ENCODE measurements at regions not wholly inside any gene's neighbourhood (a gene's known extent, or its start where the extent isn't known, plus 50 kb on each side); places are given as distances from the start of the nearest gene placed in this dataset.
"Not testable (repeated sequence)": the region's sequence is repeated elsewhere in the genome, so short reads cannot be mapped to it uniquely, and the experiment has no call there.

DNA sequence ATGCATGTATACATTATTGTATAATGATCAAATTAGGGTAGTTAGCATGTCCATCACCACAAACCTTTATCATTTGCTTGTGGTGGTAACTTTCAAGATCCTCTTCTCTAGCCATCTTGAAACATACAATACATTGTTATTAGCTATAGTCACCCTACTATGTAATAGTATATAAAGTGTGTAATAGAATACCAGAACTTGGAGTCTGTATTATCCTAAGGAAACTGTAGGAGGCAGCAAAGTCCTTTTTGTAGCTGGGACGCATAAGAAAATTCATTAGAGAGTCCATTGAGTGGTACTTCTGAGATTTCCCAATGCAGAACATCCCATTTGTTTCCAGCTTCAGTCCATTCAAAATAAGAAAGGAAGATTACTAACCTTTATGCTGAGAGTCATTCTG, 325.9 kb upstream of the LRFN5 start:
- peak; percentile 20 for DNase-seq

DNA sequence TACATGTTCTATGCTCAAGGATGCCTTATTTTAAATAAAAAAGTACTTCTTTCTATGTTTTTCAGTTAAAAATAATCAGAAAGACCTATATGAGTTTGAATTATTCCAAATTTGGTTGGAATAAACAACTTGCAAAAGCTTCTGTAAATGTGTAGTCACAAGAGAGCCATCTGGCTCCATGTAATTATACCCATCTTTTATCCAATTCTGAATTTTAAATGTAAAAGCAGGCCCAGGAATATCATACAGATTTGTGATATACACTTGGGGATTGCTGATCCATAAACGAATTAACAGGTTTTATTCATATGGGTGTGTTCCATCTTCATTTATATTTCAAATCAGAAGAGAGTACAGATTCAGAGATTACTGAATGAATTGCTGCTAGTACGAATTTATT, 329.2 kb upstream of the LRFN5 start:
- DNase-seq, result no peak

DNA sequence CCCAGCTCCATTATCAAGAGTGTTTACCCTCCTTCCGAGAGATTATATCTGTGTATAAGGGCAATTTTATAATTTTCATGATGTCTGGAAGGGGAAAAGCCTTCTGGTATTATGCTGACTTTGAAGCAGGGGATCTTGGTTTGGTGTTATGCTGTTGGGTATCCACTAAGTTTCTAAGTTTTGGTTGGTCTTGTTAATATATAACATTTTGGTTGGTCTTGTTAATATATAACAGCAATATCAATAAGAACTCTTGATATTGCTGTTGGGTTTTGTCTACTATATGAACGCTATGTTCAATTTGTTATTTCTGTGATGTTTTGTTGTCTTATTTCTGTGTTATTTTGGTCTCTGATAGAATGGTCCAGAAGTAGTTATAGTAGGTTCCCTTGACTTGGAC, 349.2 kb upstream of the LRFN5 start:
- no peak for DNase-seq

DNA sequence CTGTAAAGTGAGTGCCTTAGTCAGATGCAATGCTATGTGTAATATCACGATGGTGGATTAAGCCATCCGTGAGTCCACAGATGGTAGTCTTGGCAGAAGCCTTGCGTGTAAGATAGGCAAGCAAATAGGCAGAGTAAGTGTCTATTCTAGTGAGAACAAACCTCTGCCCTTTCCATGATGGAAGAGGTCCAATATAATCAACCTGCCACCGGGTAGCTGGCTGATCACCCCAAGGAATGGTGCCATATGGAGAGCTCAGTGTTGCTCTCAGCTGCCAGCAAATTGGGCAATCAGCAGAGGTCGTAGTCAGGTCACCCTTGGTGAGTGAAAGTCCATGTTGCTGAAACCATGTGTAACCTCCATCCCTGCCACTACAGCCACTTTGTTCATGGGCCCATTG, 371.2 kb upstream of the LRFN5 start:
- no peak for DNase-seq

DNA sequence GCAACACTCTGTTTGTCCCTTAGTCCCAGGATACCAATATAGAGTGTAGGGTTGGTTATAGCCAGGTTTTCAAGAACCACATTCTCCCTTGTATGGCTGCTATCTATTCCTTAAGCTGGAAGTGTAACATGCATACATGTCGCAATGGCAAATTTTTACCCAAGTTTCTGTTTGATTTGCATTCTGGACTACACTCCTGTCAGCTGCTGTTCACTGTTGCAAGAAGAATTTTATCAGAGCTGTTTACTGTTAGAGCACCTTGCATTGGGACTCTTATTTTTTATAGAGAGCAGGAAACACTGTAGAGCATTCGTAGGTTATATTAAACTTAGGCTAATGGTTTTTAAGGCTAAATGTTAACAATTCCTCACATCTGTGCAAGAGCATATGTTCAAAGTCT, 376.0 kb upstream of the LRFN5 start:
- no peak for DNase-seq

DNA sequence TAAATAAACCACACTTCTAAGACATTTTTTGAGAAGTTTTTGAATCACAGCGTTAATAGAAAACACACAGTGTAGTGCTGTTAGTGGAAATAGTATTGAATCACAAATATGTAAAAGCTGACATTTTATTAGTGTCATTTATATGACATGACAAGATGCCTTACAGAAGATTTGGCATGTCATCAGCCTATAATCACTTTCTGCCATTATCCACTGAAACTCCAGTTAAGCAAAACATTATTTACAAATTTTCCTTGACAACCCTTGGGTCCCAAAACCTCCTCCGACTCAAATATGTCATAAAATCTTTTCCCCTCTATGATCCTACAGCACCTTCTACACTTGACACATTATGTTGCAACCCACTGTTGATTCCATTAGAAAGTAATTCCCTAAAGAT, 376.9 kb upstream of the LRFN5 start:
- DNase-seq, result no peak

DNA sequence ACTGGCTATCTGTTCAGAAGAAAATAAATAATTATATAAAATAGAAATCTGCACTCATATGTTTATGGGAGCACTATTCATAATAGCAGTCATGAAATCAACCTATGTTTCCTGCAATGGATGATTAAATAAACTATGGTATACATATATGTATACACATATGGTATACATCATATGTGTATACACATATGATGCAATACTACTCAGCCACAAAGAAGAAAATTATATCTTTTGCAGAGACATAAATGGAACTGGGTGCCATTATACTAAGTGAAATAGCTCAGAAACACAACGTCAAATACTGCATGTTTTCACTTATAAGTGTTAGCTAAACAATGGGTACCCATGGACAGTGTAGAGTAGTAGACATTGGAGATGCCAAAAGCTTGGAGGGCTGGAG, 381.2 kb upstream of the LRFN5 start:
- DNase-seq, result no peak

DNA sequence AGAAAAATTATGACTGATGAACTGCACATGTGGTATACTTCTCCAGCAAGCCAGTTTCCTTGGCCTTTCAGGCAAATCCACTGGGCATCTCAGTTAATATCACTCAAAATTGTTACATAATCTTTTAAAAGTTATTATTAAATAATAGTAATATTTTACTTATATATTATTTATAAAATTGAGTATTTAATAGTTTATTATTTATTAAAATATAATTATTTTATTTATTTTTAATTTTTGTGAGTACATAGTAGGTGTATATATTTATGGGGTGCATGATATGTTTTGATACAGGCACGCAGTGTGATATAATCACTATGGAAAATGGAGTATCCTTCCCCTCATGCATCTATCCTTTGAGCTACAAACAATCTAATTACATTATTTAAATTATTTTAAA, 384.1 kb upstream of the LRFN5 start:
- DNase-seq, result no peak

DNA sequence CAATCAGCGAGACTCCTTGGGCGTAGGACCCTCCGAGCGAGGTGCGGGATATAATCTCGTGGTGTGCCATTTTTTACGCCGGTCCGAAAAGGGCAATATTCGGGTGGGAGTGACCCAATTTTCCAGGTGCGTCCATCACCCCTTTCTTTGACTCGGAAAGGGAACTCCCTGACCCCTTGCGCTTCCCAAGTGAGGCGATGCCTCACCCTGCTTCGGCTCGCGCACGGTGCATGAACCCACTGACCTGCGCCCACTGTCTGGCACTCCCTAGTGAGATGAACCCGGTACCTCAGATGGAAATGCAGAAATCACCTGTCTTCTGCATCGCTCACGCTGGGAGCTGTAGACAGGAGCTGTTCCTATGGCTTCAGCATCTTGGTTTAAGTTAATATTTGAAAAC, 391.7 kb upstream of the LRFN5 start:
- DNase-seq, result not testable (repeated sequence)

DNA sequence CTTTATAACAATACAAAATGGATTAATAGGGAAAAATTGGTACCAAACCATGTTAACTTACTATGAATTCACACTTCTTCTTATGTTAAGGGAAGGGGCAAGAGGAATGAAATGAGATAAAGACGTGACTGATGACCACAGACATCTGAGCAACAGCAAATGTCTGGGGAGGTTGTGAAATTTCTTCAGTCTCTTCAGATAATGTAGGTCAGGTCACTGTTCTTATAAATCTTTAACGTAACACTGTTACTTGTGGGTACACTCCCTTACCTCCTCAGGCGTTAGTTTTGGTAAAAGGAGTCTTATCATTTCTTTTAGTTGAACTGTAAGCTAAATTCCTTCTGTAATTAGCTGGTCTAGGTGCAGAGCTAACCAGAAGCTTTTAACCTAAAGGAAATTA, 405.0 kb upstream of the LRFN5 start:
- no peak for DNase-seq

DNA sequence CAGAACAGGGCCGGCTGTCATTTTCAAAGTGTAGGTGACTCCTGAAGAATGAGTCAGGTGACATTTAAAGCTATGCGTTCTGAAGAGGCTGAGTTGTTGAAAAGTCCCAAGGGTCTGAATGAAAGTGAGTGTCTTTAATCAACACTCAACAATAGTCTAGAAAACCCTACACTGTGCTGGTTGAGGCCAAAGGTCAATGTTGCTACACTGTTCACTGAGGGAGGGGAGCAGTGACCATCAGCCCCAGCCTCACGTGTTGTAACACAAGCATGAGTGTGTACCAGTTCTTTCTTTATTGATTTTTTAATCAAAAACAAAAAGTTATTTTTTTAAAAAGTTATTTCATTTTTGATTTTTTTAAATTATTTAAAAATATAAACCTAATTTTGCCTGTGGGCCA, 418.8 kb upstream of the LRFN5 start:
- no peak for DNase-seq

DNA sequence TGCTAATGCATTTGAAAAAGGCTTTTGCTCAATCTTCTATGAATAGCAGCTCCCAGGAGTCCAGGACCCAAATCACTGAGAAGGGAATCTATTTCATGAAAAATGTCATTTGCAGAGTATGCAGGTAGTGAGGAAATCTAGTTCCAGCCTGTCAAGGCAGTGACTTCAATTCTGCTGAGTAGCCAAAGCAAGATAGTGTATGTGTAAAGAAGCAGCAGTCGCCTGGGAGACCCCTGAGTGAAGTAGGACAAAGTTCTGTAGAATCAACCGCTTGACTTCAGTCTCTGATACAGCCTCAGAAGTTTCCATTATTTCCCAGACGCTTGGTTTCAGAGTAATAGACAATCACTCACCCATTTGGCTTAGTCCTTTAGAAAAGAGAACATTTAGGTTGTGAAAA, 435.6 kb upstream of the LRFN5 start:
- DNase-seq, result no peak

DNA sequence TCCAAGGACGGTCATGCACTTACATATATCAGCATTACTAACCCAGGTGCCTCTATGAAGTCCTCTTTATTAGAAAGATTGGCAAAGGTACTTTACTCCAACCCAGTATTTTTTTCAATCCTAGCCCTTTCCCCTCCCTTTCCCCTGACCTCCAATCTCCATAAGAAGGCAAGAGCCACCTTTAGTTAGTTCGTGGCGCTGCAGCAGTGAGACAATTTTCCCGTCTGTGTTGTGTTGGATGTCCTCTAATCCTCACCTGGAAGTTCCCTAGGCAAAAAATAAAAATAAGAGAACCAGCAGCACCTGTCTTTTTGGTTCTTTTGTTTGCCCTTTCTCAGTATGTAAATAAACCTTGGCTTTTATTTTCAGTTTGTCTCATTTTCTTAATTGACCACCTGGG, 439.6 kb upstream of the LRFN5 start:
- DNase-seq, result peak; percentile 10

DNA sequence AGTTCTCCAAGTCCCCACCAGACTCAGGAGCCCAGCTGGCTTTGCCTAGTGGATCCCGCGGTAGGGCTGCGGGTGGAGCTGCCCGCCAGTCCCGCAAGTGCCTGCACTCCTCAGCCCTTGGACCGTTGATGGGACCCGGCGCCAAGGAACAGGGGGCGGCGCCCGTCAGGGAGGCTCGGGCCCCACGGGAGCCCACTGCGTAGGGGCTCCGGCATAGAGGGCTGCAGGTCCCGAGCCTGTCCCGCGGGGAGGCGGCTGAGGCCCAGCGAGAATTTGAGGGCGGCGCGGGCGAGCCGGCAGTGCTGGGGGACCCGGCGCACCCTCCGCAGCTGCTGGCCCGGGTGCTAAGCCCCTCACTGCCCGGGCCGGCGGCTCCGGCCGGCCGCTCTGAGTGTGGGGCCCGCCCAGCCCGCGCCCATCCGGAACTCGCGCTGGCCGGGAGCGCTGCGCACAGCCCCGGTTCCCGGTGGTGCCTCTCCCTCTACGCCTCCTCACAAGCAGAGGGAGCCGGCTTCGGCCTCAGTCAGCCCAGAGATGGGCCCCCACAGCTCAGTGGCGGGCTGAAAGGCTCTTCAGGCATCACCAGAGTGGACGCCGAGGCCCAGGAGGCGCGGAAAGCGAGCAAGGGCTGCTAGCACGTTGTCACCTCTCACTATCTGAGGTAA, 452.4 kb upstream of the LRFN5 start:
- DNase-seq, result no peak

DNA sequence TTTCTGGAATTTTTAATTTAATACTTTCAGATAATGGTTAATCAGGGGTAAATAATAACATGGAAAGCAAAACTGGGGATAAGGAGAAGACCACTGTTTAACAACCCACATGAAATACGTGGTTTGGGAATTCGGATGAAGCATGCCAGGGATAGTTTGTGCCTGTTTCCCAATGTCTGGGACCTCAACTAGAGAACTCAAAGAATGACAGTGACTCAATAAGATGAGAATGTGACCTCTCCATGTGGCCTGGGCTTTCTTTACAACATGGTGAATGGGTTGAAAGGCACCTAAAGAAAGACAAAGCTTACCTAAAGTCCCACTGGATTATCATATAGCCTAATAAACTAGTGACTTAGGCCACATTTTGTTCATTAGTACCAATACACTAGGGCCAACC, 460.3 kb upstream of the LRFN5 start:
- DNase-seq, result no peak

DNA sequence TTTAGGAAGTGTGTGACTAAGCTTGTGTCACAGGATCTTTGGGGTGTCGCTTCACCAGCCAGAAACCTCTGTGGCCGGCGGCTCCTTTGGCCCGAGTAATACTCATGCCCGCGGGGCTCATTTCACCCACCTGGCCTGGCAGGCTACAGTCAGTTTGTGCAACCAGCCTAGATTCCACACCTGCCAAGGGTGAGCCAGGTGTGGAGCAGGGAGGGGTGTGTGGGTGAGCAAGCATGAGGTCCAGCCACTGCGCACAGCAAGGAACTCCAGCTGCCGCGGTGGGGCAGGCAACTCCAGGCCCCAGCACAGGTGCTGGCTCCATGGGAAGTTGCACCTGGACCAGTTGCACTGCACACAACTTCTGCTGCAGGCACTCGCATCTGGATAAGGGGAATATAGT, 462.3 kb upstream of the LRFN5 start:
- no peak for DNase-seq

DNA sequence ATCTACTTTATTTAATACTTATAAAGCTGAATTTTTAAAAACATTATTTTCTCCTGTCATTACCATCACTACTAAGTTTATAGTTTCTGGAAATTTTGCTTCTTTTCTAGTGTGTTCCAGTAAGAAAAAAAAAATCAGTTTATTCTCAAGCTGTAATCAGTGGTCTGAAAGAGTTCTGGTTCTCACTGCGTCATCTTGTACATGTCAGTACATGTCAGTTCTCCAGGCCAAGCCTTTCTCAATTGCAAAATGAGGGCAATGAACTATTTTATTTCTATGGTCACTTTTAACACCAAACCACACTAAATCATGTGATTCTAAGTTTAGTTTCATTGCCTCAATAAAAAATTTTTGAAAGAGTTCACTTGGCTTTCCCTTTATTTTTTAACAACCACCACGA, 468.9 kb upstream of the LRFN5 start:
- DNase-seq, result no peak

DNA sequence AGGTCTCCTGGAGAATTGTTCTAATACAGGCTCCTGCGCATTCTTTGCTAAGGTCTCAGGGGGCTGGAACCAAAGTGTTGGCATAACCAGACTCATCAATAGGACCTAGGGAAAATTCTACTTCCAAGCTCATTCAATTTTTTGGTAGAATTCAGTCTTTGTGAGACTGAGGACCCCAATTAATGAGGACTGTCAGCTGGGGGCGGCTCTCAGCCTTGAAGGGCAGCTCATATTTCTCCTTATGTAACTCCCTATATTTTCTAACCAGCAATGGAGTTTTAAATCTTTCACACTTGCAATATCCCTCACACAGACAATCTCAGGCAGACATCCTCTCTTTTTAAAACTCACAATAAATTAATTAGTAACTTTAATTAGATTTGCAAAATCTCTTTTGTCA, 476.4 kb upstream of the LRFN5 start:
- DNase-seq, result no peak

DNA sequence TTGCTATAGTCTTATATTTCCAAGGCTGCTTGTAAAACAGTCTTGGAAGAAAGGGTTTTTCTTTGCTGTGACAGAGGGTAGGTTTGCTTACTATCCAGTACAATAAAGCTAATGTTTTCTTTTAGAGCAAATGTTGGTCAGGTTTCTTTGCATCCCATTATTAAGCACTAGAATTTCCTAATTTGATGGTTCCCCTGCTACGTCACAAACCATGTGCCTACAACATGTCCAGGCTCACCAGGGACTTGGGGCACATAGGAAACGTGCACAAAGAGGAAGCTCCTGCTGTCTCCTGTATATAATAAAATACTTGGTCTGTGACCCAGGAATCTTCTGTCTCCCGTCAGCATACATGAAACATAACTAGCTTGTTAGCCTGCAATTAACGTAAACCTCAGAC, 486.3 kb upstream of the LRFN5 start:
- DNase-seq, result no peak

DNA sequence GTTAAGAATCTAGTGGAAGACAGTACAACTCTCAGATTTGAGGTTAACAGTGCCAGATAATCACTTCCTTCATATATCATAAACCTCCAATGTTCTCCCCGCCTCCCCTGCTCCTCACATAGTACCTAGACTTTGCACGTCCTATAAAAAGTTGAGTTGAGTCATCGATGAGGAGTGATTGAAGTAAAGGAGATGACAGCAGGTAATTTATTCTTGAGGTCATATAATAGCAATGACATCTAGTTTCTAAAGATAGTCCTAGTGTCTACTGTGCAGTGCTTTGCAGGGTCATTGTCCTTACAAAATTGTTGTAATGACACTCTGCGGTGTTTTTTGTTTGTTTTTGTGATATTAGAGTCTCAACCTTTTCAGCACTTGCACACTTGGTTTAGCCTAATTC, 510.5 kb upstream of the LRFN5 start:
- DNase-seq, result no peak

DNA sequence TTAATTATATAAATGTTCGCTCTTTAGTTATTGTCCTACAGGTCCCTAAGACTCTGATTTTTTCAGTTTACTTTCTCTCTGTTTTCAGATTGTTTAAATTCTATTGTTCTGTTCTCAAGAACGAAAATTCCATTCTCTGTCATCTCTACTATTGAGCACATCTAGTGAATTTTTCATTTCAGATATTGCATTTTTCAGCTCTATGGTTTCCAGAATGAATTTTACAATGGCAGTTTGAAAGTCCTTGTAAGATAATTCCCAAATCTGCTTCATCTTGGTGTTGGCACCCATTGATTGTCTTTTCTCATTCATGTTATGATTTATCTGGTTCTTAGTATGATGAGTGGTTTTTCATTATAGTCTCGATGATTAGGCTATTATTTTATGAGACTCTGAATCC, 519.6 kb upstream of the LRFN5 start:
- DNase-seq, result no peak

DNA sequence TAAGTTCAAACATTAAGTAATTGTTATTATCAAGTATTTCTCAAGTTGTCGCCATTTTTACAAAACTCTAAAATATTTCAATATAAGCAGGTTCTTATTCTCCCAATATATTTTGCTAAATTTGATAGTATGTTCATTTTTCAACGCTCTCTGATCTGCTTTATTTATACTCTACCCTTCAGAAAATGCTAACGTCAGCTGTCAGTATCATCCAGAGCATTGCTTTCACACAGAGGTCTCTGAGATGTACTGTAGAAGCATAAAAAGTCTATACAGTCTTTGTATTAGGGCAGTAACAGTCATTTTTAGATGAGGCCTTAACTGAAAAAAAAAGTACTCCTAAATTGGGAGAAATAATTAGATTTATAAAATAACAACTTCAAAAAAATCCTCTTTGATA, 533.1 kb upstream of the LRFN5 start:
- no peak for DNase-seq

DNA sequence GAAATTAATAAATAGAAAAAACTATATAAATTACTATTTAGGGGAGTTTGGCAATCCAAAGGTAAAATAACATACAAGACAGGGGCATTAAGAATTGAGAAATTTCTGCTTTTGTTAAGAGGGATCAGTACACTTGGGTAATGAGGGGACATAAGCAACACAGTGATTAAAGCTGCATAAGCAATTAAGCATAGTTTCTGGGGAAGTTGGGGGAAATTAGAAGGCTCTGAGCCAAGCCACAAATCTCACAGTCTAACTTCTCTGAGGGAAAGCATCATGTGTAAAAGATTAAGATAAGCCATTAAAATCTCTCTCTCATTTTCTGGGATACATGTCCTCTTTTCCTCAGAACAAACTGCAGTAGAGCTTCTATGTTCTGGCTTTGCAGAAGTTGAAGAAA, 533.9 kb upstream of the LRFN5 start:
- DNase-seq, result no peak

DNA sequence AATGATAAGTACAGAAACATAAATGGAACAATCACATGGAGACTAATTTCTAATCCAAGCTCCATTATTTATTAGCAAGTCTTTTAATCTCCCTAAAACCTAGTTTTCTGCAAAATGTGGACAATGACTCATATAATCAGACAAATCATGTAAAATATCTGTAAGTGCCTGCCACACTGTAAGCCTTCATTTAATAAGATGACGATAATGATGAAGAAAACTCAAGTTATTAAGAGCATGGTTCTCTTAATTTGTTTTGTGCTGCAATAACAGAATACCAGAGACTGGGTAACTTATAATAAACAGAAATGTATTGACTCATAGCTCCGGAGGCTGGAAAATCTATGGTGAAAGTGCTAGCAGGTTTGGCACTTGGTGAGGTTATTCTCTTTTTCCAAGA, 535.3 kb upstream of the LRFN5 start:
- DNase-seq, result no peak

DNA sequence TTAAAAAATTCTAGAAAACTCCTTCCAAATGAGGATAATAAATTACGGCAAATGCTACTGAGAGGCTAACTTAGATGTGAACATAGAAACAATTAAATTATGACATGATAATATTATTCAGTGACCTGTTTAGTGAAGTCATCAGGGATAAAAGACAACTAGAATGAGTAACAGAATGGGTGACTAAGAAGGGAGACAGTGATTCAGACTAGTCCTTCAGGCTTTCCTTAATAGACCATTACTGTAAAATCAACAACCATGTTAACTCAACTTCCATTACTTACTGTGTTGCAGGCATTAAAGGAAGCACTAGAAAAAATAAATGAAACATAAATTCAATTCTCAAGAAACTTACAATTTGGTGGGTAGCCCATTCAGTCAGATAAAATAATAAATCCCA, 543.9 kb upstream of the LRFN5 start:
- DNase-seq, result no peak

DNA sequence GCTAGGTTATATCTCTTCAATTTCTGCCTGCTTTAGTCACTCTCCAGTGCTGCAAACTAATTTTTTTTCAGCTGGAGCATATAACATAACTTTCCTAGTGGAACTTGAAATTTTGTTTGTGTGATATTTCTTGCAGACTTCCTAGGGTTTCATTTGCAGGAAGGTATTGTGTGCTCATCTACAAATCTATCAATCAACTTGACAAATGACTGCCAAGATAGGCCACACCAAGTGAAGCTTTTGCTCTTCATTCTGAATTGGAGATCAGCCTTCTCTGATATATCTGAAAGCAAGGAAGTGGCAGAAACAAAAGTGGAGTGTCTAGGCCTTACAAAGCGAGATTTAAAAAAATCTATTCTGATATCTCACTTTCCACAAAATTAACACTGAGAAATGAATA, 551.1 kb upstream of the LRFN5 start:
- no peak for DNase-seq
